WTC11 (cell line): ENCODE measurements at regions not wholly inside any gene's neighbourhood (a gene's known extent, or its start where the extent isn't known, plus 50 kb on each side); places are given as distances from the start of the nearest gene placed in this dataset.

Source experiments
- ATAC-seq: fragments of 200-7000 bp; cut with Tn5 transposase; 2 replicates; pipeline ENCODE4 v1.10.0; 2021; ENCODE audit warnings: mild to moderate bottlenecking, moderate library complexity
- CTCF ChIA-PET: fragments of 300-600 bp; sonication (Branson Sonifier 250); formaldehyde crosslinking; loops from one replicate; lab custom pipeline; 2021; ENCODE audit warnings: antibody characterized with exemption; lab: Charles Lee
- POLR2A ChIA-PET: fragments of 350-600 bp; sonication (Branson Sonifier 250); formaldehyde crosslinking; loops from one replicate; lab custom pipeline; 2021; ENCODE audit warnings: antibody characterized with exemption; lab: Charles Lee
- DNase-seq: peaks from one replicate; pipeline ENCODE4 v3.0.0; 2021; ENCODE audit warnings: low spot score
- H3K27ac Mint-ChIP-seq: 2 replicates; pipeline ENCODE4 v1.8.0; 2021; ENCODE audit warnings: mixed read lengths
- H3K27me3 Mint-ChIP-seq: 2 replicates; pipeline ENCODE4 v1.8.0; 2021; ENCODE audit warnings: low read depth, mild to moderate bottlenecking, moderate library complexity, mixed read lengths
- H3K36me3 Mint-ChIP-seq: 2 replicates; pipeline ENCODE4 v1.8.0; 2021; ENCODE audit warnings: mixed read lengths
- H3K4me1 Mint-ChIP-seq: 2 replicates; pipeline ENCODE4 v1.8.0; 2022; ENCODE audit warnings: mixed read lengths
- H3K4me3 Mint-ChIP-seq: 2 replicates; pipeline ENCODE4 v1.8.0; 2021; ENCODE audit warnings: mild to moderate bottlenecking, moderate library complexity, mixed read lengths
- H3K9me3 Mint-ChIP-seq: 2 replicates; pipeline ENCODE4 v1.8.0; 2021; ENCODE audit warnings: mixed read lengths
- CTCF ChIP-seq: fragments of 200-600 bp; IDR thresholded peaks from 2 replicates; pipeline ENCODE4 v1.8.0; 2022; ENCODE audit warnings: antibody characterized with exemption
- FOXJ3 ChIP-seq: sonication (generic); formaldehyde crosslinking; IDR thresholded peaks from 2 replicates; pipeline ENCODE4 v1.9.0; 2021; ENCODE audit warnings: missing genetic modification reagents, mild to moderate bottlenecking, borderline replicate concordance
- GRHL2 ChIP-seq: fragments of 250-450 bp; sonication (Bioruptor Pico); IDR thresholded peaks from 2 replicates; pipeline ENCODE4 v1.8.0; 2022; ENCODE audit warnings: mild to moderate bottlenecking, moderate library complexity; ENCODE audit not compliant: insufficient replicate concordance, severe bottlenecking
- HMGXB4 ChIP-seq: sonication (generic); formaldehyde crosslinking; IDR thresholded peaks from 2 replicates; pipeline ENCODE4 v1.8.1; 2023; ENCODE audit warnings: mild to moderate bottlenecking, moderate library complexity, missing genetic modification reagents
- IRF1 ChIP-seq: sonication (generic); formaldehyde crosslinking; IDR thresholded peaks from 2 replicates; pipeline ENCODE4 v1.8.0; 2023; ENCODE audit warnings: missing genetic modification reagents
- KAT7 ChIP-seq: sonication (generic); formaldehyde crosslinking; IDR thresholded peaks from 2 replicates; pipeline ENCODE4 v1.8.1; 2023; ENCODE audit warnings: missing genetic modification reagents, mild to moderate bottlenecking, borderline replicate concordance
- NR3C1 ChIP-seq: sonication (generic); formaldehyde crosslinking; conservative IDR thresholded peaks from 2 replicates; pipeline ENCODE4 v1.8.1; 2023; ENCODE audit warnings: low read depth, mild to moderate bottlenecking, missing genetic modification reagents
- PRRX2 ChIP-seq: fragments of 250-450 bp; sonication (Bioruptor Pico); IDR thresholded peaks from 2 replicates; pipeline ENCODE4 v1.8.0; 2021; ENCODE audit warnings: mild to moderate bottlenecking
- SOX15 ChIP-seq: fragments of 250-450 bp; sonication (Bioruptor Pico); IDR thresholded peaks from 2 replicates; pipeline ENCODE4 v1.9.0; 2021; ENCODE audit warnings: mild to moderate bottlenecking
- TEAD4 ChIP-seq: sonication (generic); formaldehyde crosslinking; IDR thresholded peaks from 2 replicates; pipeline ENCODE4 v1.8.0; 2022; ENCODE audit warnings: mild to moderate bottlenecking, missing genetic modification reagents
- ZBTB43 ChIP-seq: sonication (generic); formaldehyde crosslinking; IDR thresholded peaks from 2 replicates; pipeline ENCODE4 v1.8.1; 2023; ENCODE audit warnings: mild to moderate bottlenecking, missing genetic modification reagents
- ZNF121 ChIP-seq: sonication (generic); formaldehyde crosslinking; IDR thresholded peaks from 2 replicates; pipeline ENCODE4 v1.8.0; 2023; ENCODE audit warnings: missing genetic modification reagents
- ZNF512 ChIP-seq: sonication (generic); formaldehyde crosslinking; IDR thresholded peaks from 2 replicates; pipeline ENCODE4 v1.8.1; 2022; ENCODE audit warnings: missing genetic modification reagents, borderline replicate concordance
- ZSCAN18 ChIP-seq: fragments of 250-450 bp; sonication (Bioruptor Pico); IDR thresholded peaks from 2 replicates; pipeline ENCODE4 v2.1.2; 2022; ENCODE audit warnings: mild to moderate bottlenecking, moderate library complexity
- TF ChIP-seq, protein P1 (sequence below): sonication (generic); formaldehyde crosslinking; IDR thresholded peaks from 2 replicates; pipeline ENCODE4 v1.8.0; 2022; ENCODE audit warnings: mild to moderate bottlenecking, missing genetic modification reagents
- TF ChIP-seq, protein P2 (sequence below): fragments of 250-450 bp; sonication (Bioruptor Pico); conservative IDR thresholded peaks from 2 replicates; pipeline ENCODE4 v1.9.0; 2021; ENCODE audit warnings: mild to moderate bottlenecking
- TF ChIP-seq, protein P3 (sequence below): sonication (generic); formaldehyde crosslinking; conservative IDR thresholded peaks from 2 replicates; pipeline ENCODE4 v1.8.1; 2022; ENCODE audit warnings: mild to moderate bottlenecking, missing genetic modification reagents
- TF ChIP-seq, protein P4 (sequence below): sonication (generic); formaldehyde crosslinking; IDR thresholded peaks from 2 replicates; pipeline ENCODE4 v1.8.1; 2022; ENCODE audit warnings: low read depth, missing genetic modification reagents, borderline replicate concordance
- TF ChIP-seq, protein P5 (sequence below): sonication (generic); formaldehyde crosslinking; IDR thresholded peaks from 2 replicates; pipeline ENCODE4 v1.8.1; 2023; ENCODE audit warnings: mild to moderate bottlenecking, missing genetic modification reagents, moderate library complexity

GRCh38 chr4:19540859-19541540 lies 710.7 kb upstream of the SLIT2 start (continued):
- TF ChIP-seq, protein P1, sequence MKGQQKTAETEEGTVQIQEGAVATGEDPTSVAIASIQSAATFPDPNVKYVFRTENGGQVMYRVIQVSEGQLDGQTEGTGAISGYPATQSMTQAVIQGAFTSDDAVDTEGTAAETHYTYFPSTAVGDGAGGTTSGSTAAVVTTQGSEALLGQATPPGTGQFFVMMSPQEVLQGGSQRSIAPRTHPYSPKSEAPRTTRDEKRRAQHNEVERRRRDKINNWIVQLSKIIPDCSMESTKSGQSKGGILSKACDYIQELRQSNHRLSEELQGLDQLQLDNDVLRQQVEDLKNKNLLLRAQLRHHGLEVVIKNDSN (CRISPR knock-in tag) = no peak
- TF ChIP-seq ZSCAN18 (CRISPR knock-in tag) (no peak), TEAD4 (CRISPR knock-in tag) (no peak), IRF1 (CRISPR knock-in tag) (no peak)
- TF ChIP-seq, protein P2, sequence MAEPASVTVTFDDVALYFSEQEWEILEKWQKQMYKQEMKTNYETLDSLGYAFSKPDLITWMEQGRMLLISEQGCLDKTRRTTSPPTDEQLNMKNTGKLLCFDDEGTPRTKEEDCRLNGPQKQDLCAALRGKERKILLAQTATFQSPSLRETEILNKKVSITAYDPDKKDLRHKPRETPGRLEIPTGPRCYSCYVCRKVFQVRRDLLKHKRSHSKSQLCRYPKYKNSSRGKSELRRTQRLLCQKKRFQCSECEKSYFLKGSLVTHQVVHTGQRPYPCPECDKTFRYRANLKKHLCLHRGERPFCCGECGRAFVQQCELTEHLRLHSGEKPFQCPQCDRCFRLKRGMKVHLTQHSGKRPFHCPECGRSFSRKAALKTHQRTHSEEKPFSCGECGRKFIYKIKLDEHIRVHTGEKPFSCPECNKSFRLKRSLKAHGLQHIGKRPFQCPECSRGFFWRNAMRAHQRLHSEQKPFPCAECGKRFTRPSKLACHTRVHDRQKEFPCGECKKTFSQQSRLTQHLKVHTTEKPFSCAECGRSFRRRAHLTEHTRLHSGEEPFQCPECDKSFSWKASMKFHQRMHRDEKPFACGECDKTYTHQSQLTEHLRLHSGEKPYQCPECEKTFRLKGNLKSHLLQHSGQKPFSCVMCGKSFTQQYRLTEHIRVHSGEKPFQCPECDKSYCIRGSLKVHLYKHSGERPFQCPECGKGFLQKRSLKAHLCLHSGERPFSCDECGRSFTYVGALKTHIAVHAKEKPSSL (CRISPR knock-in tag) = no peak

DNA sequence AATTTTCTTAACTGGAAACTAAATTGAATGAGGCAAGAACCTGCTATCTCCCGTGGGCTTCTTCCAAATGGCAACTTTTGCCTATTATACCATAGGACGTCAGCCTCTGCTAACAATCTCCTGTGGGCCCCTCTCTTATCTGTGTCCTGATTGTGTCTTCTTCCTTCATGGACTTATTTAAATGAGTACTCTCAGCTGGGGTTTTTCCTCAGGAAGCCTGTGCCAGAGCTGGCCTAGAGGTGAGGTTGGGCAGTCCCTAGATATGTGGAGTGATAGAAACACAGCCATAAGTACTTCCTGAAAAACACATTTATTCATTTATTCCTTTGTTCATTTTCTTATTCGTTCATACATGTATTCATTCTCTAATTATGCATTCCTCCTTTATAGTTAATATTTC lies 712.5 kb upstream of the SLIT2 start:
- CTCF ChIA-PET = no interaction called here
- H3K27me3 Mint-ChIP-seq = no peaks in the 10 kb centered on the region
- DNase-seq = no peak
- no peaks in the 10 kb centered on the region for H3K9me3 Mint-ChIP-seq
- no peak for ATAC-seq
- H3K4me1 Mint-ChIP-seq = no peaks in the 10 kb centered on the region
- POLR2A ChIA-PET = no interaction called here
- H3K36me3 Mint-ChIP-seq = no peaks in the 10 kb centered on the region
- H3K27ac Mint-ChIP-seq = no peak overlapping the region
- no peak overlapping the region for H3K4me3 Mint-ChIP-seq
- TF ChIP-seq ZNF512 (CRISPR knock-in tag) = no peak
- no peak for TF ChIP-seq CTCF
- no peak for TF ChIP-seq FOXJ3 (CRISPR knock-in tag)
- TF ChIP-seq PRRX2 (CRISPR knock-in tag) = no peak
- no peak for TF ChIP-seq GRHL2 (CRISPR knock-in tag)
- no peak for TF ChIP-seq ZNF121
- TF ChIP-seq, protein P1 (CRISPR knock-in tag) = no peak
- TF ChIP-seq, protein P3, sequence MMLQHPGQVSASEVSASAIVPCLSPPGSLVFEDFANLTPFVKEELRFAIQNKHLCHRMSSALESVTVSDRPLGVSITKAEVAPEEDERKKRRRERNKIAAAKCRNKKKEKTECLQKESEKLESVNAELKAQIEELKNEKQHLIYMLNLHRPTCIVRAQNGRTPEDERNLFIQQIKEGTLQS (CRISPR knock-in tag) = no peak
- TF ChIP-seq, protein P4, sequence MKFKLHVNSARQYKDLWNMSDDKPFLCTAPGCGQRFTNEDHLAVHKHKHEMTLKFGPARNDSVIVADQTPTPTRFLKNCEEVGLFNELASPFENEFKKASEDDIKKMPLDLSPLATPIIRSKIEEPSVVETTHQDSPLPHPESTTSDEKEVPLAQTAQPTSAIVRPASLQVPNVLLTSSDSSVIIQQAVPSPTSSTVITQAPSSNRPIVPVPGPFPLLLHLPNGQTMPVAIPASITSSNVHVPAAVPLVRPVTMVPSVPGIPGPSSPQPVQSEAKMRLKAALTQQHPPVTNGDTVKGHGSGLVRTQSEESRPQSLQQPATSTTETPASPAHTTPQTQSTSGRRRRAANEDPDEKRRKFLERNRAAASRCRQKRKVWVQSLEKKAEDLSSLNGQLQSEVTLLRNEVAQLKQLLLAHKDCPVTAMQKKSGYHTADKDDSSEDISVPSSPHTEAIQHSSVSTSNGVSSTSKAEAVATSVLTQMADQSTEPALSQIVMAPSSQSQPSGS (CRISPR knock-in tag) = no peak
- TF ChIP-seq SOX15 (CRISPR knock-in tag) = no peak
- no peak for TF ChIP-seq KAT7 (CRISPR knock-in tag)
- TF ChIP-seq, protein P5, sequence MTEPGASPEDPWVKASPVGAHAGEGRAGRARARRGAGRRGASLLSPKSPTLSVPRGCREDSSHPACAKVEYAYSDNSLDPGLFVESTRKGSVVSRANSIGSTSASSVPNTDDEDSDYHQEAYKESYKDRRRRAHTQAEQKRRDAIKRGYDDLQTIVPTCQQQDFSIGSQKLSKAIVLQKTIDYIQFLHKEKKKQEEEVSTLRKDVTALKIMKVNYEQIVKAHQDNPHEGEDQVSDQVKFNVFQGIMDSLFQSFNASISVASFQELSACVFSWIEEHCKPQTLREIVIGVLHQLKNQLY (CRISPR knock-in tag) = no peak
- no peak for TF ChIP-seq ZBTB43
- no peak for TF ChIP-seq HMGXB4 (CRISPR knock-in tag)
- no peak for TF ChIP-seq NR3C1 (CRISPR knock-in tag)
